Hepatocyte (in vitro differentiated cells): ENCODE measurements at regions not wholly inside any gene's neighbourhood (a gene's known extent, or its start where the extent isn't known, plus 50 kb on each side); places are given as distances from the start of the nearest gene placed in this dataset.

Experiments
- DNase-seq: peaks from one replicate; pipeline ENCODE4 v3.0.0-alpha.2; 2016; ENCODE audit warnings: low spot score
- H2AFZ ChIP-seq: fragments of 200-600 bp; sonication (generic); 2 replicates; pipeline ENCODE4 v1.6.0; 2016; ENCODE audit warnings: antibody characterized with exemption, mild to moderate bottlenecking
- H3K27ac ChIP-seq: fragments of 200-600 bp; sonication (generic); 2 replicates; pipeline ENCODE4 v1.5.1; 2016; ENCODE audit warnings: mild to moderate bottlenecking
- H3K27me3 ChIP-seq: fragments of 200-600 bp; sonication (generic); 2 replicates; pipeline ENCODE4 v1.6.1; 2016
- H3K36me3 ChIP-seq: fragments of 200-600 bp; sonication (generic); replicated peaks from 2 replicates; pipeline ENCODE4 v1.5.1; 2016; ENCODE audit warnings: low read depth; ENCODE audit not compliant: insufficient read depth
- H3K4me1 ChIP-seq: fragments of 200-600 bp; sonication (generic); 2 replicates; pipeline ENCODE4 v1.5.1; 2016; ENCODE audit warnings: mild to moderate bottlenecking, moderate library complexity; ENCODE audit not compliant: insufficient read depth
- H3K4me2 ChIP-seq: fragments of 200-600 bp; sonication (generic); 2 replicates; pipeline ENCODE4 v1.6.0; 2016
- H3K4me3 ChIP-seq: fragments of 200-600 bp; sonication (generic); 2 replicates; pipeline ENCODE4 v1.5.1; 2016; ENCODE audit warnings: mild to moderate bottlenecking
- H3K79me2 ChIP-seq: fragments of 200-600 bp; sonication (generic); 2 replicates; pipeline ENCODE4 v1.6.0; 2017; ENCODE audit warnings: mild to moderate bottlenecking
- H3K9me2 ChIP-seq: fragments of 200-600 bp; sonication (generic); replicated peaks from 2 replicates; pipeline ENCODE4 v1.6.0; 2017; ENCODE audit warnings: mild to moderate bottlenecking; ENCODE audit not compliant: insufficient read depth
- H3K9me3 ChIP-seq: fragments of 200-600 bp; sonication (generic); 2 replicates; pipeline ENCODE4 v1.5.1; 2016; ENCODE audit warnings: low read depth, mild to moderate bottlenecking
- H4K20me1 ChIP-seq: fragments of 200-600 bp; sonication (generic); 2 replicates; pipeline ENCODE4 v1.6.0; 2016; ENCODE audit warnings: mild to moderate bottlenecking; ENCODE audit not compliant: insufficient read depth, poor library complexity, severe bottlenecking
- EZH2 ChIP-seq: fragments of 200-600 bp; sonication (generic); IDR thresholded peaks from 2 replicates; pipeline ENCODE4 v1.6.1; 2016; ENCODE audit warnings: antibody characterized with exemption, mild to moderate bottlenecking, borderline replicate concordance
- EZH2phosphoT487 ChIP-seq: fragments of 200-600 bp; sonication (generic); IDR thresholded peaks from one replicate; pipeline ENCODE4 v1.6.1; 2018; ENCODE audit warnings: antibody characterized with exemption, mild to moderate bottlenecking, low read depth, moderate library complexity; ENCODE audit not compliant: unreplicated experiment, severe bottlenecking
- WGBS: methylation state at CpG from one replicate; pipeline ENCODE4 v1.1.6; 2016; ENCODE audit warnings: low lambda C conversion rate; ENCODE audit errors: missing lambda C conversion rate; 5-methylcytosine and 5-hydroxymethylcytosine counted together
- TF ChIP-seq, protein P1 (sequence below): fragments of 200-600 bp; sonication (generic); IDR thresholded peaks from 2 replicates; pipeline ENCODE4 v1.5.1; 2016; ENCODE audit warnings: antibody characterized with exemption, mild to moderate bottlenecking; ENCODE audit not compliant: poor library complexity

DNA sequence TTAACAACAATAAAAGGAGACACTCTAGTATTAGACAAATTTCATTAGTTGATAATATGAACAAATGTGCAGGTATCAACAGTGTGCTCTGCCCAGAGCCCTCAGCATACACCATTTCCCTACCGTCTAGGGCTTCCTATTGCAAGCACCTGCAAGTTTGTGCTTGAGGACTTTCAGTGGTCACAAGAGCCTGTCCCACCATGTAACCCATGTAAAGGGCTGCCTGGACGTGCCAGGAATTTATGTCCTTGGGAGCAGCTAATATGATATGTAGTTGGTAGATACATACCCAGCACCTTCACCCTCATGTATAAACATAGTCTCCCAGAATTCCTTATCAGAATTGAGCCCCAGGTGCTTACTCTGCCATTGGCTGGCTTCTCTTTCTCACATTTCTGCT lies 128.0 kb downstream of the UFM1 start:
- Histone ChIP-seq H3K79me2 (no peaks in the 10 kb centered on the region), H3K36me3 (no peaks in the 10 kb centered on the region), H3K27me3 (no peaks in the 10 kb centered on the region), H2AFZ (no peak overlapping the region), H3K27ac (no peak overlapping the region), H4K20me1 (no peaks in the 10 kb centered on the region), H3K9me2 (no peaks in the 10 kb centered on the region), H3K4me1 (no peaks in the 10 kb centered on the region), H3K4me3 (no peak overlapping the region), H3K4me2 (no peak overlapping the region), H3K9me3 (no peaks in the 10 kb centered on the region)
- no peak for DNase-seq
- no peak for TF ChIP-seq EZH2phosphoT487
- TF ChIP-seq, protein P1, sequence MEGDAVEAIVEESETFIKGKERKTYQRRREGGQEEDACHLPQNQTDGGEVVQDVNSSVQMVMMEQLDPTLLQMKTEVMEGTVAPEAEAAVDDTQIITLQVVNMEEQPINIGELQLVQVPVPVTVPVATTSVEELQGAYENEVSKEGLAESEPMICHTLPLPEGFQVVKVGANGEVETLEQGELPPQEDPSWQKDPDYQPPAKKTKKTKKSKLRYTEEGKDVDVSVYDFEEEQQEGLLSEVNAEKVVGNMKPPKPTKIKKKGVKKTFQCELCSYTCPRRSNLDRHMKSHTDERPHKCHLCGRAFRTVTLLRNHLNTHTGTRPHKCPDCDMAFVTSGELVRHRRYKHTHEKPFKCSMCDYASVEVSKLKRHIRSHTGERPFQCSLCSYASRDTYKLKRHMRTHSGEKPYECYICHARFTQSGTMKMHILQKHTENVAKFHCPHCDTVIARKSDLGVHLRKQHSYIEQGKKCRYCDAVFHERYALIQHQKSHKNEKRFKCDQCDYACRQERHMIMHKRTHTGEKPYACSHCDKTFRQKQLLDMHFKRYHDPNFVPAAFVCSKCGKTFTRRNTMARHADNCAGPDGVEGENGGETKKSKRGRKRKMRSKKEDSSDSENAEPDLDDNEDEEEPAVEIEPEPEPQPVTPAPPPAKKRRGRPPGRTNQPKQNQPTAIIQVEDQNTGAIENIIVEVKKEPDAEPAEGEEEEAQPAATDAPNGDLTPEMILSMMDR = no peak
- no peak for TF ChIP-seq EZH2
- 79% methylated on average over 2 of the region's 2 CpGs for WGBS

DNA sequence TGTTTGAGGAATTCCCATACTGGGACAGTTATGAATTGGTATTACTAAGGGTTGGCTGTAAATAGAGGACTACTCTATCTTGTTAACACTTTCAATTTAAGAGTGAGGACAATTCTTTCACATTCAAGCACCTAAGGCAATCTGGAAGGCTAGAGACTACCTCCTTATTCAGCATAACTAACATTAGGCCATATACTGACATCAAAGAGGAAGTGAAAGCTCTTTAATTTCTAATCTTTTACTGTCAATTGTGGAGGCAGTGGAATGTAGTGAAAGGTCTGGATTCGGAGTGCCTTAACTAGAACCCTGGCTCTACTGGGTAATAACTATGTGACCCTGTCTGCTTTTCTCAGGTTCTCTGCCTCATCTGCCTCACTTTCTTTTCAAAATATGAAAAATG lies 134.0 kb downstream of the UFM1 start:
- no peak for DNase-seq

DNA sequence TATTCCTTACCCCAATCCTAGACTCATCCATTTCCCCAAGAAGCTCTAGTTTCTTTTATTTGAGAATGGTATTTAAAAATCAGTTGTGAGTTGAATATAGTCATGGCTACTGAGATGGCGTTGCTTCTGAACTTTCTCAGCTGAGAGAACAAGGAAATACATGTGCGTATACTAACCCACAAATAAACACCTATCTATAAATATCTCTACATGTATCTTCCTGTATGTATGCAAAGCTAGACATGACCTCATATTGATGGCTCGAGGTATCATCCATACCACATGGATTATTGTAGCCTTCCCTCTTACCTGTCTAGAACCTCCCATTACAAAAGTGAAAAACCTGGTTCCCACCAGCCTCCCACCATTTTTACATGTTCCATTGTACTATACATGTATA lies 141.0 kb downstream of the UFM1 start:
- Histone ChIP-seq H3K4me3 (no peak overlapping the region), H3K4me2 (no peak overlapping the region), H3K36me3 (no peaks in the 10 kb centered on the region), H3K27me3 (no peaks in the 10 kb centered on the region), H3K9me3 (no peaks in the 10 kb centered on the region), H4K20me1 (no peaks in the 10 kb centered on the region), H3K4me1 (no peaks in the 10 kb centered on the region), H3K9me2 (no peaks in the 10 kb centered on the region), H2AFZ (no peak overlapping the region), H3K27ac (no peak overlapping the region), H3K79me2 (no peaks in the 10 kb centered on the region)
- 70% methylated on average over 3 of the region's 3 CpGs for WGBS
- DNase-seq = no peak
- TF ChIP-seq, protein P1 = no peak
- TF ChIP-seq EZH2phosphoT487 (no peak), EZH2 (no peak)

More for the DNA sequence above, 134.0 kb downstream of the UFM1 start:
- Histone ChIP-seq H3K9me2 (no peaks in the 10 kb centered on the region), H3K27ac (no peak overlapping the region), H3K27me3 (no peaks in the 10 kb centered on the region), H3K4me1 (no peaks in the 10 kb centered on the region), H3K4me2 (no peak overlapping the region), H3K4me3 (no peak overlapping the region), H3K79me2 (no peaks in the 10 kb centered on the region), H3K9me3 (no peaks in the 10 kb centered on the region), H4K20me1 (no peaks in the 10 kb centered on the region), H2AFZ (no peak overlapping the region), H3K36me3 (no peaks in the 10 kb centered on the region)
- TF ChIP-seq EZH2 (no peak), EZH2phosphoT487 (no peak)
- TF ChIP-seq, protein P1 = no peak
- no CpG with 5 or more reads among the region's 1 CpG for WGBS

DNA sequence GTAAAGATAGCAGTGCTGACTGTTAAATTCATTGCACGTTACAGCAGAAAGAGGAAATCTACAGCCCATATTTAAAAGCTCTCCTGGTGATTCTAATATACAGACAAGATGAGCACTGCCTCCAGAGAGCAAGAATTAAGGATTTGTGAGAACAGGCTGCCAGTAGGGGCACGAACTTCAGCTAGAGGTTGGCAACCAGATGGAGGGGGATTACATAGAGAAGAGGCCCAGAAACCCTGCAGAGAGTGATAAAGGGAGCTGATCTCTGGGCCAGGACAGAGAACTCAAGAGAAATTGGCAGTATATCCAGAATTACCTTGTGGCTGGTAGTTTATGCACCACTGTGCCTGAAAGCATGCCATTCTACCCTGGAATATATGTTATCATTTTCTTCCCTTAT lies 144.8 kb downstream of the UFM1 start:
- no peak overlapping the region for H3K4me3 ChIP-seq
- H4K20me1 ChIP-seq = no peaks in the 10 kb centered on the region
- H3K4me2 ChIP-seq = no peak overlapping the region
- H3K79me2 ChIP-seq = no peaks in the 10 kb centered on the region
- no peaks in the 10 kb centered on the region for H3K9me2 ChIP-seq
- no peak for DNase-seq
- H3K36me3 ChIP-seq = no peaks in the 10 kb centered on the region
- 76% methylated on average over 2 of the region's 2 CpGs for WGBS
- H3K4me1 ChIP-seq = no peaks in the 10 kb centered on the region
- H3K27ac ChIP-seq = no peak overlapping the region
- no peaks in the 10 kb centered on the region for H3K27me3 ChIP-seq
- no peak overlapping the region for H2AFZ ChIP-seq
- TF ChIP-seq, protein P1 = no peak
- TF ChIP-seq EZH2 (no peak), EZH2phosphoT487 (no peak)
- H3K9me3 ChIP-seq = no peaks in the 10 kb centered on the region
